Stomach (tissue), 8 donors: ENCODE measurements at regions not wholly inside any gene's neighbourhood (a gene's known extent, or its start where the extent isn't known, plus 50 kb on each side); places are given as distances from the start of the nearest gene placed in this dataset.

ENCODE experiments used
- DNase-seq, 2 donors: peaks; one replicate each; pipeline versions ENCODE4 v3.0.0 to v3.0.0-alpha.2; 2013 to 2019
- H3K27ac ChIP-seq, 5 donors: fragments of 200-600 bp in 4 of 5; sonication (generic) in 4 of 5; one replicate each; pipeline ENCODE4 v1.5.1; 2013 to 2019; ENCODE audit warnings: mild to moderate bottlenecking in 1 of 5, moderate library complexity in 1 of 5
- H3K27me3 ChIP-seq, 3 donors: fragments of 200-600 bp; sonication (generic); one replicate each; pipeline ENCODE4 v1.5.1; 2017 to 2019; ENCODE audit warnings: mixed run types in 1 of 3
- H3K36me3 ChIP-seq, 4 donors: fragments of 200-600 bp; sonication (generic); 1 replicate in 3 of 4; 2 replicates in 1 of 4; pipeline ENCODE4 v1.5.1; 2016 to 2019
- H3K4me1 ChIP-seq, 4 donors: fragments of 200-600 bp; sonication (generic); one replicate each; pipeline ENCODE4 v1.5.1; 2016 to 2019
- H3K4me3 ChIP-seq, 4 donors: fragments of 200-600 bp; sonication (generic) in 3 of 4; one replicate each; pipeline ENCODE4 v1.5.1; 2016 to 2019; ENCODE audit warnings: mild to moderate bottlenecking in 1 of 4
- H3K9me3 ChIP-seq, 4 donors: fragments of 200-600 bp; sonication (generic); one replicate each; pipeline ENCODE4 v1.5.1; 2016 to 2019
- EP300 ChIP-seq: sonication (generic); formaldehyde crosslinking; IDR thresholded peaks from one replicate; pipeline ENCODE4 v1.6.1; 2017; ENCODE audit warnings: antibody characterized with exemption
- POLR2A ChIP-seq, 4 donors: fragments of 450-650 bp; IDR thresholded peaks; one replicate each; pipeline ENCODE4 v1.6.1; 2016; ENCODE audit warnings: antibody characterized with exemption in 4 of 4, control low read depth in 2 of 4, mild to moderate bottlenecking in 1 of 4, moderate library complexity in 1 of 4
- POLR2AphosphoS5 ChIP-seq, 3 donors: sonication (generic); formaldehyde crosslinking; IDR thresholded peaks; one replicate each; pipeline ENCODE4 v1.6.1; 2016; ENCODE audit warnings: antibody characterized with exemption in 3 of 3
- WGBS, 5 donors: extraction: QIAGEN DNeasy Blood & Tissue Kit in 3 of 5; methylation state at CpG; one replicate each; pipeline versions ENCODE4 v1.1.5 to v1.1.7; 2013 to 2018; 5-methylcytosine and 5-hydroxymethylcytosine counted together
- intact Hi-C: fragments of 100-400 bp; cut with DNase I; formaldehyde crosslinking; loops from one replicate; pipeline ENCODE4 v1.15.1; 2023; ENCODE audit warnings: low total_unique reads
- TF ChIP-seq, protein P1 (sequence below), 7 experiments: fragments of 450-650 bp in 4 of 7; fragments of 200-600 bp in 3 of 7; sonication (generic) in 3 of 7; IDR thresholded peaks; one replicate each; pipeline ENCODE4 v1.5.1; 2016 to 2019; ENCODE audit warnings: antibody characterized with exemption in 7 of 7, control low read depth in 2 of 7, mild to moderate bottlenecking in 1 of 7
- donor health status: healthy with polysubstance abuse.
- donor health status: Bipolar disorder and iron deficiency.
- donor health status: healthy.

DNA sequence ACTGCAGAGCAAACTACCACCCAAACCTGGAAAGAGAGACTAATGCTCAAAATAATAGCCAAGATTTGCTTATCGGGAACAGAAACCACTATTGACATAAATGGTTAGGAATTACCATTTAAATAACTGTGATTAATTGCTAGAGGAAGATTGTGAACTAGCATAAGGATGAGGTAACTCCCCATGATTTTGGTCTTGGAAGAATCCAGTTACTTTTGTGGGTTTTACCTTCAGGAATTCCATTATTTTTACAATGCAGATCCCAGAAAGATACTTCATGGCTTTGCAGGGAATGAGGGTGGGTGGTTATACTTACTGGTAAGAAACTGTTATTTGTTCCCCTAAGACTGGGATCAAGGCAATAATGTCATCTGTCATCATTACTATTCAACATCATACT, 652.9 kb upstream of the FLRT2 start:
- WGBS, 5 donors = 51 to 74% (median 64%) methylated on average over 1 of the region's 1 CpG
- Histone ChIP-seq H3K4me3 (no peak overlapping the region), H3K27ac (no peak overlapping the region), H3K4me1 (no peaks in the 10 kb centered on the region), H3K27me3 (no peaks in the 10 kb centered on the region), H3K9me3 (no peaks in the 10 kb centered on the region), H3K36me3 (no peaks in the 10 kb centered on the region)
- intact Hi-C loops = no loop called here
- TF ChIP-seq POLR2A (IDR thresholded peaks at IDR 0.05) (no peak), POLR2AphosphoS5 (IDR thresholded peaks at IDR 0.05) (no peak), EP300 (no peak)
- TF ChIP-seq, protein P1, sequence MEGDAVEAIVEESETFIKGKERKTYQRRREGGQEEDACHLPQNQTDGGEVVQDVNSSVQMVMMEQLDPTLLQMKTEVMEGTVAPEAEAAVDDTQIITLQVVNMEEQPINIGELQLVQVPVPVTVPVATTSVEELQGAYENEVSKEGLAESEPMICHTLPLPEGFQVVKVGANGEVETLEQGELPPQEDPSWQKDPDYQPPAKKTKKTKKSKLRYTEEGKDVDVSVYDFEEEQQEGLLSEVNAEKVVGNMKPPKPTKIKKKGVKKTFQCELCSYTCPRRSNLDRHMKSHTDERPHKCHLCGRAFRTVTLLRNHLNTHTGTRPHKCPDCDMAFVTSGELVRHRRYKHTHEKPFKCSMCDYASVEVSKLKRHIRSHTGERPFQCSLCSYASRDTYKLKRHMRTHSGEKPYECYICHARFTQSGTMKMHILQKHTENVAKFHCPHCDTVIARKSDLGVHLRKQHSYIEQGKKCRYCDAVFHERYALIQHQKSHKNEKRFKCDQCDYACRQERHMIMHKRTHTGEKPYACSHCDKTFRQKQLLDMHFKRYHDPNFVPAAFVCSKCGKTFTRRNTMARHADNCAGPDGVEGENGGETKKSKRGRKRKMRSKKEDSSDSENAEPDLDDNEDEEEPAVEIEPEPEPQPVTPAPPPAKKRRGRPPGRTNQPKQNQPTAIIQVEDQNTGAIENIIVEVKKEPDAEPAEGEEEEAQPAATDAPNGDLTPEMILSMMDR (IDR thresholded peaks at IDR 0.05) = no peak
- DNase-seq = no peak

DNA sequence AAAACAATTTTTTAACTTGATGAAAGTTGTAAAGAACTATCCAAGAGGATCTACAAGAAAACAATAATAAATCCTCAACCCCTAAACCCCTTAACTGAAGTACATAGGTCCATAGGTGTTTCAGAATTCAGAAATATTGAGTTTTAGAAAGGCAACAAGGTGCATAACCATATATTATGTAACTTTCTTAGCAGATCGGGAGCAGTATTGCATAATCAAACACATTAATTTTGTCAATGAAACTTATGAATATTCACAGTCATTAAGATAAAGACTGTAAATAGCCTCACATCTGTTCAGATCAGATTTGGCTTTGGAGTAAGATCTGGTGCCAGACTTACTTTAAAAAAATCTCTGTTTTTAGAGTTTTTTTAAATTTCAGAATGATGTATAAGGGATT, 647.1 kb upstream of the FLRT2 start:
- peaks cover 0 to 17% (median 8%) of the 10 kb centered on the region in 4 donors for H3K9me3 ChIP-seq
- no peak for DNase-seq
- H3K36me3 ChIP-seq = no peaks in the 10 kb centered on the region
- TF ChIP-seq, protein P1 (IDR thresholded peaks at IDR 0.05) = no peak
- no peak for TF ChIP-seq EP300
- H3K4me3 ChIP-seq = no peak overlapping the region
- no peaks in the 10 kb centered on the region for H3K27me3 ChIP-seq
- intact Hi-C loops = no loop called here
- no peak overlapping the region for H3K27ac ChIP-seq
- H3K4me1 ChIP-seq = no peaks in the 10 kb centered on the region
- 66 to 84% (median 75%) methylated on average over 1 of the region's 1 CpG for WGBS, 5 donors

DNA sequence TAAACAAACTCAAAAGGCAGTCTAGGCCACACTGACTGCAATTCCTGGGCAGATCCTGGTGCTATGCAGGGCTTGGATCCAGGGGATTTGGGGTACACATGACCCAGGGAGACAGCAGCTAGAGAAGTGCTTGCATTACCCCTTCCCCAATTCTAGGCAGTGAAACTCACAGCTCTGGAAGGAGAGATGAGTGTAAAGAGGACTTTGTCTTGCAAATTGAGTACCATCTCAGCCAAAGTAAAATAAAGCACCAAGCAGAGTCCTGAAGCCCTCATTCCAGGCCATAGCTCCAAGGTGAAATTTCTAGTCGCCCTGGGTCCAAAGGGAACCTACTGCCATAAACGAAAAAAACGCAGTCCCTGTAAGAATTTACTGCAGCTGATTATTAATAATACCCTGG, 644.9 kb upstream of the FLRT2 start:
- H3K4me3 ChIP-seq = no peak overlapping the region
- H3K36me3 ChIP-seq = no peaks in the 10 kb centered on the region
- TF ChIP-seq POLR2AphosphoS5 (IDR thresholded peaks at IDR 0.05) (no peak), EP300 (no peak), POLR2A (IDR thresholded peaks at IDR 0.05) (no peak)
- TF ChIP-seq, protein P1 (IDR thresholded peaks at IDR 0.05) = no peak
- no peak for DNase-seq
- H3K27me3 ChIP-seq = no peaks in the 10 kb centered on the region
- H3K4me1 ChIP-seq = no peaks in the 10 kb centered on the region
- intact Hi-C loops = no loop called here
- 88 to 94% (median 92%) methylated on average over 3 of the region's 3 CpGs for WGBS, 5 donors
- no peak overlapping the region for H3K27ac ChIP-seq
- peaks cover 0 to 28% (median 13%) of the 10 kb centered on the region in 4 donors for H3K9me3 ChIP-seq

DNA sequence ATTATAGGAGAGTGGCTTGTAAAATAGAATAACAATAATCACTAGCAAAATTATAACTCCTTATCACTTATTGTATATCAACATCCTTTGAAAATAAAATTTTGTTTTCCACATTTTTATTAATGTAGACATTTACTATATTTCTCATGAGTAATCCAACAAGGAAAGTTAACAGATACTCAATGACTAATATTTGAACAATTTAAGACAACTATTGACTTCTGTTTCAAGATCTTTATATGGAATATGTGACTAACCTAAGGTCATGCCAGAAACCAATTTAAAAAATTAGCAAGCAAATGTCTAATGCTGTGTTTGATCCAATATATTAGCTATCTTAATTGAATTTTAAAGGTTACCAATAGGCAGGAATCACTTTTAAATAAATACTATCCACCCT, 638.5 kb upstream of the FLRT2 start:
- Histone ChIP-seq H3K27me3 (no peaks in the 10 kb centered on the region), H3K4me3 (no peak overlapping the region), H3K36me3 (no peaks in the 10 kb centered on the region), H3K27ac (no peak overlapping the region), H3K9me3 (peaks cover 0 to 14% (median 7%) of the 10 kb centered on the region in 4 donors), H3K4me1 (no peaks in the 10 kb centered on the region)
- DNase-seq = no peak
- intact Hi-C loops = no loop called here
- TF ChIP-seq, protein P1 (IDR thresholded peaks at IDR 0.05) = no peak
- no peak for TF ChIP-seq EP300
- no peak for TF ChIP-seq POLR2A (IDR thresholded peaks at IDR 0.05)
- no peak for TF ChIP-seq POLR2AphosphoS5 (IDR thresholded peaks at IDR 0.05)
